GM13976 (cell line): ENCODE measurements at regions not wholly inside any gene's neighbourhood (a gene's known extent, or its start where the extent isn't known, plus 50 kb on each side); places are given as distances from the start of the nearest gene placed in this dataset.

Experiments
- DNase-seq: peaks from one replicate; pipeline ENCODE4 v3.0.0; 2012; ENCODE audit warnings: low spot score
- in situ Hi-C: fragments of 300-500 bp; cut with MboI; formaldehyde crosslinking; loops from one replicate; pipeline ENCODE4 v1.12.0; 2022; ENCODE audit warnings: low sequenced_read_pairs, mixed read lengths, inconsistent platforms; ENCODE audit not compliant: unreplicated experiment
- TF ChIP-seq, protein P1 (sequence below): IDR thresholded peaks from 2 replicates; pipeline ENCODE4 v1.5.1; 2012; ENCODE audit warnings: borderline replicate concordance, mild to moderate bottlenecking; ENCODE audit not compliant: insufficient read depth; ENCODE audit errors: extremely low read depth, missing control alignments, control extremely low read depth

DNA sequence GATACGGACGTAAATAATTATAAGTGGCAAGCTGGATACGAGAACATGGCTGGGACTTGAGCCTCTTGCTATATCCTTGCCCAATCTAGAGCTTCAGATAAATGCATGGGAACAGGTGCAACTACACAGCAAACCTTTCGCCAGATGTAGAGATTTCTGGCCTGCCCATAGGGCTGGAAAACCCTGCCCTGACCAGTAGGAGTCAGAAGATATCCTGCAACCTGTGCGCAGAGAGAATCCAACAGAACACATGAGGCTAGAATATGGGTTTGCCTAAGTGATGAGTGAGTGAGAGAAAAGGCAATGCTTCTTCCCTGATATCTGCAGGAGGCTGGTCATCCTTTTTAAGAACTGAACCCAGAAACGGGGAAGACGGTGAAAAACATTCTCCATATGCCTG lies 805.3 kb upstream of the TENM3 start:
- in situ Hi-C loops: no loop called here
- TF ChIP-seq, protein P1, sequence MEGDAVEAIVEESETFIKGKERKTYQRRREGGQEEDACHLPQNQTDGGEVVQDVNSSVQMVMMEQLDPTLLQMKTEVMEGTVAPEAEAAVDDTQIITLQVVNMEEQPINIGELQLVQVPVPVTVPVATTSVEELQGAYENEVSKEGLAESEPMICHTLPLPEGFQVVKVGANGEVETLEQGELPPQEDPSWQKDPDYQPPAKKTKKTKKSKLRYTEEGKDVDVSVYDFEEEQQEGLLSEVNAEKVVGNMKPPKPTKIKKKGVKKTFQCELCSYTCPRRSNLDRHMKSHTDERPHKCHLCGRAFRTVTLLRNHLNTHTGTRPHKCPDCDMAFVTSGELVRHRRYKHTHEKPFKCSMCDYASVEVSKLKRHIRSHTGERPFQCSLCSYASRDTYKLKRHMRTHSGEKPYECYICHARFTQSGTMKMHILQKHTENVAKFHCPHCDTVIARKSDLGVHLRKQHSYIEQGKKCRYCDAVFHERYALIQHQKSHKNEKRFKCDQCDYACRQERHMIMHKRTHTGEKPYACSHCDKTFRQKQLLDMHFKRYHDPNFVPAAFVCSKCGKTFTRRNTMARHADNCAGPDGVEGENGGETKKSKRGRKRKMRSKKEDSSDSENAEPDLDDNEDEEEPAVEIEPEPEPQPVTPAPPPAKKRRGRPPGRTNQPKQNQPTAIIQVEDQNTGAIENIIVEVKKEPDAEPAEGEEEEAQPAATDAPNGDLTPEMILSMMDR: no peak
- no peak for DNase-seq

DNA sequence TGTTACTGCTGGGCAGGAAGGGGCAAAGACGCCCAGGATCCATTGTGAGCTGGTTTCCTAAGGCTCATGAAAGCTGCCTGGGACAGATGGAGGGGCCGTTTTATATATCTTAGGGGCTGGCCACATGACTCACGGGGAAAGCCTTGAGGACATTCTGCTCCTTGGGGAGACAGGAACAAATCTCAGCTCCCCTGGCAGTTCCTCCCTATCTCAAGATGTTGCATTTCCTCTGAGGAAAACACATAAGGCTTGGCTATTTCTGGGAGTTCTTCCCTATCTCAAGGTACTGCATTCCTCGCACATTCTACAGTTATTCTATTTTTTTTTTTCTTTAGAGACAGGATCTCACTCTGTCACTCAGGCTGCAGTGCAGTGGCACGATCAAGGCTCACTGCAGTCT lies 804.6 kb upstream of the TENM3 start:
- TF ChIP-seq, protein P1: no peak
- in situ Hi-C loops: no loop called here
- no peak for DNase-seq

DNA sequence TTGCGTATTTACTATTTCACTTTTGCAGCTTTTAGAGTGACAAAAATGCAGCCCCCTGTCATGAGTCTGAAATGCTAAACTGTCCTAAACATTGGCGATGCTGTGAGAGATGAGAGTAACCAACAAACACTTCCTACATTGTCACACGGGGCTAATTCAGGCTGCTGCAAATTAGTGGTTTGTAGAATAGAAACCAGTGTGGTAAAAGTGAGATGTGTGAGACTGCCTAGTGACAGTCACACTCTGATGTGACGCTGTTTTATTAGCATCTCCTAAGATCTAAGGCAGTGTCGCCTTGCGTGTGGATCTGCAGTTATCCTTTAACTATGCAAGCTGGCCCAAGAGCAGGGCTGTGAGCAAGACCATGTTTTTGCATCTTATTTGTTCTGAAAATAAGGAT lies 800.2 kb upstream of the TENM3 start:
- DNase-seq: peak; percentile 10
- in situ Hi-C loops: no loop called here
- TF ChIP-seq, protein P1: no peak

- no peak for DNase-seq
- TF ChIP-seq, protein P1: no peak
- in situ Hi-C loops: no loop called here
Measured at GRCh38 chr4:181465826-181466225, 777.4 kb upstream of the TENM3 start.

- in situ Hi-C loops: no loop called here
- TF ChIP-seq, protein P1: no peak
- no peak for DNase-seq
Measured at GRCh38 chr4:181468451-181468850, 774.8 kb upstream of the TENM3 start.

DNA sequence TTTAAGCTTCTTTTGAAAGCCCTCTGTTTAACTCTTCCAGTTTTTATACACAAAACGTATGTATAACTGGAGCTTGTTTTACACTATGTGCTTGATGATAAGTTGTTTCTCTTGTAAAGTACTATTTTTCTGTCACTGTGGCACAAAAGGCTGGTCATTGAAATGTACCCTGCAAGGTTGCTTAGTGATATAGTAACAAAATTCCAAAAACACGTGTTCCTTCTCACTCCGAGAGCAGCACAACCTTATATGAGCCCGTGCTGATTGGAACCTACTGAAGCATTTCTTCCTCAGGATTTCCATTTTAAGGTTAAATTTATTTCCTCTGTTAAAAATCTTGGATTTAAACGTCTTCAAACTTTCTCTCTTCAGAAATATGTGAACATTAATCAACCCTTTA lies 772.9 kb upstream of the TENM3 start:
- TF ChIP-seq, protein P1: no peak
- in situ Hi-C loops: no loop called here
- no peak for DNase-seq

GRCh38 chr4:181475359-181475758 lies 767.8 kb upstream of the TENM3 start:
- in situ Hi-C loops: no loop called here
- TF ChIP-seq, protein P1: no peak
- DNase-seq: no peak
